Naive B cell (primary cell): ENCODE measurements at regions not wholly inside any gene's neighbourhood (a gene's known extent, or its start where the extent isn't known, plus 50 kb on each side); places are given as distances from the start of the nearest gene placed in this dataset.
A peak's percentile ranks its signal among the peaks of the same experiment; 100 is the strongest.
"Not testable (repeated sequence)": the region's sequence is repeated elsewhere in the genome, so short reads cannot be mapped to it uniquely, and the experiment has no call there.

Source experiments
- ATAC-seq, 2 donors: fragments of 150-1000 bp; cut with Tn5 transposase; 2 replicates each; pipeline ENCODE4 v1.10.0; 2021; ENCODE audit warnings: low read depth in 2 of 2, mild to moderate bottlenecking in 2 of 2, moderate library complexity in 2 of 2
- DNase-seq: peaks from one replicate; pipeline ENCODE4 v3.0.0; 2022
- H3K27ac Mint-ChIP-seq, 6 donors: one replicate each; pipeline ENCODE4 v1.8.0; 2020 to 2022; ENCODE audit warnings: mild to moderate bottlenecking in 6 of 6, mixed read lengths in 6 of 6, moderate library complexity in 5 of 6, inconsistent platforms in 2 of 6
- H3K27me3 Mint-ChIP-seq, 3 donors: one replicate each; pipeline ENCODE4 v1.8.0; 2021 to 2022; ENCODE audit warnings: mixed read lengths in 3 of 3, mild to moderate bottlenecking in 1 of 3
- H3K36me3 Mint-ChIP-seq, 2 donors: one replicate each; pipeline ENCODE4 v1.8.0; 2020 to 2022; ENCODE audit warnings: mixed read lengths in 2 of 2, inconsistent platforms in 1 of 2, mild to moderate bottlenecking in 1 of 2
- H3K4me1 Mint-ChIP-seq, 3 donors: one replicate each; pipeline ENCODE4 v1.8.0; 2020 to 2022; ENCODE audit warnings: mixed read lengths in 3 of 3, inconsistent platforms in 1 of 3, mild to moderate bottlenecking in 1 of 3, moderate library complexity in 1 of 3
- H3K4me3 Mint-ChIP-seq, 8 donors: one replicate each; pipeline ENCODE4 v1.8.0; 2020 to 2022; ENCODE audit warnings: mild to moderate bottlenecking in 8 of 8, mixed read lengths in 8 of 8, moderate library complexity in 8 of 8, inconsistent platforms in 2 of 8
- H3K9me3 Mint-ChIP-seq, 7 donors: one replicate each; pipeline ENCODE4 v1.8.0; 2020 to 2022; ENCODE audit warnings: mixed read lengths in 7 of 7, mild to moderate bottlenecking in 5 of 7, inconsistent platforms in 2 of 7, moderate library complexity in 1 of 7

GRCh38 chr4:75255261-75255660 is 258.9 kb downstream of the RCHY1 start:
- Mint-ChIP-seq H3K27me3 (peaks cover 17 to 35% (median 27%) of the 10 kb centered on the region in 3 donors), H3K4me3 (no peak overlapping the region)
- no peak for DNase-seq

GRCh38 chr4:75254745-75255144 is 259.5 kb downstream of the RCHY1 start:
- ATAC-seq (no peak), DNase-seq (no peak)
- Mint-ChIP-seq H3K9me3 (peaks cover 0 to 7% (median 0%) of the 10 kb centered on the region in 7 donors), H3K4me1 (peaks cover 22 to 28% (median 25%) of the 10 kb centered on the region in 3 donors), H3K36me3 (peaks cover 0 to 8% of the 10 kb centered on the region in 2 donors), H3K4me3 (no peak overlapping the region), H3K27ac (peak overlapping the region in 1 of 6 donors; percentile 58), H3K27me3 (peaks cover 17 to 35% (median 21%) of the 10 kb centered on the region in 3 donors)

More at GRCh38 chr4:75255261-75255660, 258.9 kb downstream of the RCHY1 start:
- no peak for ATAC-seq
- Mint-ChIP-seq H3K4me1 (peaks cover 21 to 27% (median 25%) of the 10 kb centered on the region in 3 donors), H3K36me3 (peaks cover 0 to 8% of the 10 kb centered on the region in 2 donors), H3K27ac (no peak overlapping the region), H3K9me3 (peaks cover 0 to 7% (median 0%) of the 10 kb centered on the region in 7 donors)

DNA sequence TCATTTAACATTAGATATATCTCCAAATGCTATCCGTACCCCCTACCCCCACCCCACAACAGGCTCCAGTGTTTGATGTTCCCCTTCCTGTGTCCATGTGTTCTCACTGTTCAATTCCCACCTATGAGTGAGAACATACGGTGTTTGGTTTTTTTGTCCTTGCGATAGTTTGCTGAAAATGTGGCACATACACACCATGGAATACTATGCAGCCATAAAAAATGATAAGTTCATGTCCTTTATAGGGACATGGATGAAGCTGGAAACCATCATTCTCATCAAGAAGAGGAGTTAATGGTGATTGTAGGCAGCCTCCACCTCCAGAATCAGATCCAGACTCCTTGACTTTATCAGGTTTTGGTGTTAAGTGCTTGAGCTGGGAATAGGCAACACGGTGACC is 261.1 kb downstream of the RCHY1 start:
- not testable (repeated sequence) for H3K27ac Mint-ChIP-seq, ATAC-seq, H3K9me3 Mint-ChIP-seq, H3K36me3 Mint-ChIP-seq, DNase-seq, H3K4me3 Mint-ChIP-seq
- H3K4me1 Mint-ChIP-seq, result peaks cover 22 to 28% (median 25%) of the 10 kb centered on the region in 3 donors
- peaks cover 17 to 34% (median 19%) of the 10 kb centered on the region in 3 donors for H3K27me3 Mint-ChIP-seq

GRCh38 chr4:75251547-75251946 is 262.7 kb downstream of the RCHY1 start:
- H3K9me3 Mint-ChIP-seq, result peaks cover 0 to 5% (median 0%) of the 10 kb centered on the region in 7 donors
- peak overlapping the region in 5 of 8 donors; percentile 50 to 74 (median 55) for H3K4me3 Mint-ChIP-seq
- peaks cover 22 to 28% (median 25%) of the 10 kb centered on the region in 3 donors for H3K4me1 Mint-ChIP-seq
- peaks cover 11 to 33% (median 17%) of the 10 kb centered on the region in 3 donors for H3K27me3 Mint-ChIP-seq
- peaks cover 0 to 8% of the 10 kb centered on the region in 2 donors for H3K36me3 Mint-ChIP-seq
- peak; percentile 96 for ATAC-seq
- DNase-seq, result peak; percentile 32
- H3K27ac Mint-ChIP-seq, result peak overlapping the region in 1 of 6 donors; percentile 40

DNA sequence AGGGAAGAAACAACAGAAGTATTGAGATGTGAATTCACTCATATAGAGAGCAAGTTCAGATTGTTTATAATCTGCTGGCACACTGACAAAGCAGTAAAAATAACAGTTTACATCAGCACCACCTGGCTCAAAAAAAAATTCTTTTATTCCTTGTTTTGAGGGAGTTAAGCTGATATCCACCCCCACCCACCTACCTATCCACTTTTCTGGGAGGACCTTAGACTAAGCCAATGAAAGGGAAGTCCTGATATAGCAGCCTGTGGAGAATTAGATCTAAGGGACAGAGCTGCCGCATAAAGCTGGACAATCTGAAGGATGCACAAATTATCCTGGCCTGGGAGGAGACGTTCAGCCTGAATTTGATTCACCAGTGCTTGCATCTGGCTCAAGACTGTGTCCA is 264.5 kb downstream of the RCHY1 start:
- no peak overlapping the region for H3K4me3 Mint-ChIP-seq
- peaks cover 0 to 8% of the 10 kb centered on the region in 2 donors for H3K36me3 Mint-ChIP-seq
- peaks cover 0 to 9% (median 5%) of the 10 kb centered on the region in 7 donors for H3K9me3 Mint-ChIP-seq
- peaks cover 22 to 28% (median 25%) of the 10 kb centered on the region in 3 donors for H3K4me1 Mint-ChIP-seq
- H3K27me3 Mint-ChIP-seq, result peaks cover 11 to 30% (median 17%) of the 10 kb centered on the region in 3 donors
- no peak for ATAC-seq
- no peak overlapping the region for H3K27ac Mint-ChIP-seq
- DNase-seq, result no peak

GRCh38 chr4:75248770-75249407 is 265.3 kb downstream of the RCHY1 start:
- Mint-ChIP-seq H3K27me3 (peaks cover 11 to 30% (median 17%) of the 10 kb centered on the region in 3 donors), H3K9me3 (peaks cover 0 to 9% (median 5%) of the 10 kb centered on the region in 7 donors), H3K27ac (no peak overlapping the region), H3K36me3 (peaks cover 0 to 8% of the 10 kb centered on the region in 2 donors), H3K4me1 (peaks cover 22 to 28% (median 25%) of the 10 kb centered on the region in 3 donors), H3K4me3 (no peak overlapping the region)
- ATAC-seq (no peak), DNase-seq (no peak)

DNA sequence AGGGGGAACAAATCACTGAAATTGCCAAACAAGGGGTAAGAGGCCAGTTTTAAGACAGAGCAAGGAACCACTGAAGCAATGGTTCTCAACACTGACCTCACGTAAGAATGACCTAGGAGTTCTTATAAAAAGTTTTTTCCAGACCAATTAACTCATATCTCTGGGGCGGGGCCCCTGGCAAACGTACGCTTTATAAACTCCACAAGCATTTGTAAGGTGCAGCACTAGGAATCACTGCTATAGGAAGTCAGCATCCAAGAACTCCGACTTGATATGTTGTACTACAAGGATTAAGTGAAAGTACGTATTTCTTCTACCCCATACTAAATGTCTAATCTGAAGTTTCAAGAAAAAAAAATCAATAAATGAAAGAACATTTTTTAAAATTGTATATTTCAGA is 269.9 kb downstream of the RCHY1 start:
- no peaks in the 10 kb centered on the region for H3K36me3 Mint-ChIP-seq
- no peak for ATAC-seq
- DNase-seq, result no peak
- no peak overlapping the region for H3K27ac Mint-ChIP-seq
- H3K27me3 Mint-ChIP-seq, result peaks cover 12 to 20% (median 17%) of the 10 kb centered on the region in 3 donors
- H3K4me1 Mint-ChIP-seq, result no peaks in the 10 kb centered on the region
- H3K9me3 Mint-ChIP-seq, result peaks cover 0 to 11% (median 2%) of the 10 kb centered on the region in 7 donors
- H3K4me3 Mint-ChIP-seq, result no peak overlapping the region

- Mint-ChIP-seq H3K4me1 (no peaks in the 10 kb centered on the region), H3K27me3 (peaks cover 14 to 22% (median 16%) of the 10 kb centered on the region in 3 donors), H3K9me3 (peaks cover 0 to 17% (median 3%) of the 10 kb centered on the region in 7 donors), H3K36me3 (no peaks in the 10 kb centered on the region), H3K27ac (no peak overlapping the region), H3K4me3 (no peak overlapping the region)
- ATAC-seq (no peak), DNase-seq (no peak)
Measured at GRCh38 chr4:75243570-75243969, 270.6 kb downstream of the RCHY1 start.

DNA sequence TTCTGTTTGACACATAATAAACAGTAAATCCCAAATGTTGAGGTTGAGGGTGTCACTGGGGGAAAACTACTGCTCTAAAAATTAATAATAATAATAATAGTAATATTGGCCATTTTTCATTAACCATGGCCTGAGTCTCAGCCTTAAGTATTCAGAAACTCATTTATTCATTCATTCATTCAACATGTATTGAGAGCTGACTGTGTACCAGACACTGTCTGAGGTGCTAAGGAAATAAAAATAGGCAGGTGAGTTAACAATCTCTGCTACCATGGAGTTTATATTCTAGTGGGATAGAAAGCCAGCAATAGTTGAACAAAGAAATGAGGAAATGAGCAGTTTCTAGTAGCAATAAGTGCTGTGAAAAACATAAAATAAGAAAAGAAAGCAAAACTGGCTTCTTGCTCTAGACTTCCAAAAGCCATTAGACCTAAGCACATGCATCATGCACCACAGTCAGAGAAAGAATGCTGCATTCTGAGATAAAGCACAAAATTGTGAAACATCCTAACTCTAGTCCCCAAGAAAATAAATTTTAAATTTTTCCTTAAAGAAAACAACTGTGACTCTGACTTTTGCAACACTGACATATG is 278.7 kb downstream of the RCHY1 start:
- Mint-ChIP-seq H3K27ac (peak overlapping the region in 1 of 6 donors; percentile 5), H3K4me3 (peak overlapping the region in 3 of 8 donors; percentile 12 to 58 (median 33)), H3K4me1 (peaks cover 11 to 14% (median 13%) of the 10 kb centered on the region in 3 donors), H3K27me3 (peaks cover 21 to 38% (median 23%) of the 10 kb centered on the region in 3 donors), H3K9me3 (peaks cover 0 to 10% (median 5%) of the 10 kb centered on the region in 7 donors), H3K36me3 (no peaks in the 10 kb centered on the region)
- DNase-seq (peak; percentile 29), ATAC-seq (peak; percentile 84 to 90)

DNA sequence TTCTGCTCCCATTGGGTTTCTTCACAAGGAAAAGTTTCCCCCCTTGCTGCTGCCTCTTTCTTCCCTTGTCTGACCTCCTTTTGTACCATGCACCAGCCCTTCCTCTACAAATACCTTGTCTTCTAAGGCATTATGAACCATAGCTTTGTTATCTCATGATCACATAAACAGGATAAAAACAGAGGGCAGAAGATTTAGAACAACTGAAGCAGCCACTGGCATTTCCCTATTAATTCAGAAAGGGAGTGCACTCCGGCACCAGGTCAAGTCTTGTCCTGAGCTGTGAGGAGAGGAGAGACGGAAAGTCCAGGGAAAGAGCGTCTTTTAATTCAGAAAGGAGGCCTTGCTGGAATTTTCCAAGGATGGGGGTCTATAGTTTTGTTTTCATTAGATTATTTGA is 281.7 kb downstream of the RCHY1 start:
- Mint-ChIP-seq H3K9me3 (peaks cover 0 to 2% (median 0%) of the 10 kb centered on the region in 7 donors), H3K4me1 (peaks cover 13 to 19% (median 16%) of the 10 kb centered on the region in 3 donors), H3K36me3 (no peaks in the 10 kb centered on the region), H3K27me3 (peaks cover 16 to 32% (median 23%) of the 10 kb centered on the region in 3 donors), H3K27ac (peak overlapping the region in 2 of 6 donors; percentile 1 to 33), H3K4me3 (no peak overlapping the region)
- DNase-seq (no peak), ATAC-seq (no peak)

GRCh38 chr4:75229806-75230570 is 284.2 kb downstream of the RCHY1 start:
- no peaks in the 10 kb centered on the region for H3K36me3 Mint-ChIP-seq
- H3K27me3 Mint-ChIP-seq, result peaks cover 19 to 34% (median 29%) of the 10 kb centered on the region in 3 donors
- H3K27ac Mint-ChIP-seq, result no peak overlapping the region
- H3K4me1 Mint-ChIP-seq, result peaks cover 0 to 8% (median 7%) of the 10 kb centered on the region in 3 donors
- ATAC-seq, result peak; percentile 25 to 27
- no peak for DNase-seq
- H3K4me3 Mint-ChIP-seq, result no peak overlapping the region
- peaks cover 0 to 18% (median 8%) of the 10 kb centered on the region in 7 donors for H3K9me3 Mint-ChIP-seq

- DNase-seq (no peak), ATAC-seq (no peak)
- no peak overlapping the region for H3K4me3 Mint-ChIP-seq
- H3K9me3 Mint-ChIP-seq, result peaks cover 2 to 16% (median 4%) of the 10 kb centered on the region in 7 donors
- H3K27me3 Mint-ChIP-seq, result peaks cover 0 to 5% (median 0%) of the 10 kb centered on the region in 3 donors
- H3K27ac Mint-ChIP-seq, result no peak overlapping the region
- H3K36me3 Mint-ChIP-seq, result no peaks in the 10 kb centered on the region
- no peaks in the 10 kb centered on the region for H3K4me1 Mint-ChIP-seq
Measured at GRCh38 chr4:75213480-75213879, 280.6 kb downstream of the PARM1 start.

DNA sequence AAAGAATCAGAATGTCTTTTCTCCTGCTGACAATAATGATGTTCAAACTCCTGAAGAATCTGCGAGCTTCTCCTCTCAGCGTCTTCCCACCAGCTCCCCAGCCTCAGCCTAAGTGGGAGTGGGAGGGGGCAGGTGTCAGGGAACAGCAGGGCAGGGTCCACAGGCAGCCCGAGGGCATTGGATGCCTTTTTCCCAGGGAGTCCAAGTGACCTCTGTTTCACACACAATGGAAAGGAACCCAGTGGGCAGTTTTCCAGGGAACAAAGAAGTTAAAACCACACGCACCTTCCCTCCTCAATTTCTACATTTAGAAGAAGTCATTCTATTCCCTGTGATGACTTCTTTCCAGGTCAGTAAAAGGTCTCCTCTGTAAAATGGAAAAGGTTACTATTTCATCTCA is 278.5 kb downstream of the PARM1 start:
- Mint-ChIP-seq H3K36me3 (no peaks in the 10 kb centered on the region), H3K27me3 (peaks cover 0 to 8% (median 7%) of the 10 kb centered on the region in 3 donors), H3K9me3 (peaks cover 2 to 9% (median 4%) of the 10 kb centered on the region in 7 donors), H3K27ac (no peak overlapping the region), H3K4me1 (peaks cover 0 to 2% (median 0%) of the 10 kb centered on the region in 3 donors), H3K4me3 (no peak overlapping the region)
- no peak for ATAC-seq
- DNase-seq, result no peak
